Gastrocnemius medialis (tissue), 4 donors: ENCODE measurements at regions not wholly inside any gene's neighbourhood (a gene's known extent, or its start where the extent isn't known, plus 50 kb on each side); places are given as distances from the start of the nearest gene placed in this dataset.

Experiments
- CTCF ChIP-seq, 5 experiments: fragments of 450-650 bp in 3 of 5; fragments of 200-600 bp in 2 of 5; sonication (generic) in 2 of 5; IDR thresholded peaks in 4 of 5; conservative IDR thresholded peaks in 1 of 5; 1 replicate in 4 of 5; 2 replicates in 1 of 5; pipeline ENCODE4 v1.5.1; 2016 to 2019; ENCODE audit warnings: antibody characterized with exemption in 5 of 5, mild to moderate bottlenecking in 3 of 5, moderate library complexity in 3 of 5
- POLR2A ChIP-seq, 2 donors: fragments of 450-650 bp; IDR thresholded peaks; one replicate each; pipeline ENCODE4 v1.6.1; 2017; ENCODE audit warnings: antibody characterized with exemption in 2 of 2, mild to moderate bottlenecking in 2 of 2, moderate library complexity in 2 of 2

- TF ChIP-seq POLR2A (IDR thresholded peaks at IDR 0.05) = no peak
- TF ChIP-seq CTCF (IDR thresholded peaks at IDR 0.05 in 4 of 5, conservative IDR thresholded peaks at IDR 0.05 in 1 of 5) = no peak
These were observed 247.4 kb upstream of the CHRNA7 start for GRCh38 chr15:31782951-31783350.
